Testis (tissue), 2 donors: ENCODE measurements at regions not wholly inside any gene's neighbourhood (a gene's known extent, or its start where the extent isn't known, plus 50 kb on each side); places are given as distances from the start of the nearest gene placed in this dataset.

ENCODE experiments used
- POLR2A ChIP-seq: fragments of 450-650 bp; IDR thresholded peaks from one replicate; pipeline ENCODE4 v1.6.1; 2017; ENCODE audit warnings: antibody characterized with exemption, mild to moderate bottlenecking, moderate library complexity
- TF ChIP-seq, protein P1 (sequence below), 3 experiments: fragments of 450-650 bp in 2 of 3; fragments of 200-600 bp in 1 of 3; sonication (generic) in 1 of 3; IDR thresholded peaks; one replicate each; pipeline ENCODE4 v1.5.1; 2016 to 2019; ENCODE audit warnings: antibody characterized with exemption in 3 of 3, mild to moderate bottlenecking in 2 of 3, moderate library complexity in 1 of 3

- TF ChIP-seq, protein P1, sequence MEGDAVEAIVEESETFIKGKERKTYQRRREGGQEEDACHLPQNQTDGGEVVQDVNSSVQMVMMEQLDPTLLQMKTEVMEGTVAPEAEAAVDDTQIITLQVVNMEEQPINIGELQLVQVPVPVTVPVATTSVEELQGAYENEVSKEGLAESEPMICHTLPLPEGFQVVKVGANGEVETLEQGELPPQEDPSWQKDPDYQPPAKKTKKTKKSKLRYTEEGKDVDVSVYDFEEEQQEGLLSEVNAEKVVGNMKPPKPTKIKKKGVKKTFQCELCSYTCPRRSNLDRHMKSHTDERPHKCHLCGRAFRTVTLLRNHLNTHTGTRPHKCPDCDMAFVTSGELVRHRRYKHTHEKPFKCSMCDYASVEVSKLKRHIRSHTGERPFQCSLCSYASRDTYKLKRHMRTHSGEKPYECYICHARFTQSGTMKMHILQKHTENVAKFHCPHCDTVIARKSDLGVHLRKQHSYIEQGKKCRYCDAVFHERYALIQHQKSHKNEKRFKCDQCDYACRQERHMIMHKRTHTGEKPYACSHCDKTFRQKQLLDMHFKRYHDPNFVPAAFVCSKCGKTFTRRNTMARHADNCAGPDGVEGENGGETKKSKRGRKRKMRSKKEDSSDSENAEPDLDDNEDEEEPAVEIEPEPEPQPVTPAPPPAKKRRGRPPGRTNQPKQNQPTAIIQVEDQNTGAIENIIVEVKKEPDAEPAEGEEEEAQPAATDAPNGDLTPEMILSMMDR (IDR thresholded peaks at IDR 0.05): no peak
- no peak for TF ChIP-seq POLR2A
Observed at GRCh38 chr3:127106053-127106452, 86.9 kb upstream of the PRR23E start.
